Stimulated activated naive CD8-positive, alpha-beta T cell treated with anti-CD3 and anti-CD28 coated beads, Interleukin-15, amount 100 ng/mL, for 72 hours (primary cell): ENCODE measurements at regions not wholly inside any gene's neighbourhood (a gene's known extent, or its start where the extent isn't known, plus 50 kb on each side); places are given as distances from the start of the nearest gene placed in this dataset.
"Not testable (repeated sequence)": the region's sequence is repeated elsewhere in the genome, so short reads cannot be mapped to it uniquely, and the experiment has no call there.

Experiments
- ATAC-seq: fragments of 150-1000 bp; cut with Tn5 transposase; 2 replicates; pipeline ENCODE4 v1.10.0; 2021; ENCODE audit warnings: mild to moderate bottlenecking, moderate library complexity
- DNase-seq, 2 donors: peaks; one replicate each; pipeline ENCODE4 v3.0.0; 2021 to 2022
- H3K27ac Mint-ChIP-seq, 2 donors: one replicate each; pipeline ENCODE4 v1.8.0; 2022; ENCODE audit warnings: mild to moderate bottlenecking in 2 of 2, mixed read lengths in 2 of 2, moderate library complexity in 2 of 2
- H3K27me3 Mint-ChIP-seq: one replicate; pipeline ENCODE4 v1.8.0; 2022; ENCODE audit warnings: mixed read lengths
- H3K4me1 Mint-ChIP-seq: one replicate; pipeline ENCODE4 v1.8.0; 2022; ENCODE audit warnings: mild to moderate bottlenecking, mixed read lengths
- H3K4me3 Mint-ChIP-seq, 2 donors: one replicate each; pipeline ENCODE4 v1.8.0; 2022; ENCODE audit warnings: mild to moderate bottlenecking in 2 of 2, mixed read lengths in 2 of 2, moderate library complexity in 1 of 2
- H3K9me3 Mint-ChIP-seq, 2 donors: one replicate each; pipeline ENCODE4 v1.8.0; 2022; ENCODE audit warnings: mixed read lengths in 2 of 2

- no peaks in the 10 kb centered on the region for H3K9me3 Mint-ChIP-seq
- no peak for ATAC-seq
- no peak for DNase-seq
These were observed 309.0 kb upstream of the MEIS1 start for GRCh38 chr2:66125951-66126350.

DNA sequence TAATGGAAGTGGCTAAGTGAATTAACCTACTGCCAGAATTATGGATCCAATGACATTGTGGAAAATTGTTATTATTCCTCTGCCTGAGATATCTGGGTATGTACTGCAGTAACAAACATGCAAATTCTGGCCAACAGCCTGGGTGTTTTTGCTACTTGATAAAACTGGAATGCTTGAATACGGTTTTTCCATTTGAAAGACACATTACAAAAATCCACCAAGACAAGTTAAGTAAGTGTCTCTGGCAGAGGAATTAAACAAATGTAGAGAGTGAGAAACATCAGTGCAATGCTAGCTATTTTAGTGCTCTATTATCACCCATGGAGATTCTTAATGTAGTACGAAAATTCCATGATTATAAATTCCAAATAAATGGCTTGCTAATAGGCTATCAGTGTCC lies 312.4 kb upstream of the MEIS1 start:
- ATAC-seq = no peak
- peaks cover 0 to 4% of the 10 kb centered on the region in 2 donors for H3K9me3 Mint-ChIP-seq
- DNase-seq = no peak
- no peaks in the 10 kb centered on the region for H3K4me1 Mint-ChIP-seq
- no peak overlapping the region for H3K4me3 Mint-ChIP-seq
- H3K27ac Mint-ChIP-seq = no peak overlapping the region
- H3K27me3 Mint-ChIP-seq = no peaks in the 10 kb centered on the region

More at GRCh38 chr2:66125951-66126350, 309.0 kb upstream of the MEIS1 start:
- H3K4me1 Mint-ChIP-seq = no peaks in the 10 kb centered on the region
- H3K27ac Mint-ChIP-seq = no peak overlapping the region
- no peaks in the 10 kb centered on the region for H3K27me3 Mint-ChIP-seq
- no peak overlapping the region for H3K4me3 Mint-ChIP-seq

DNA sequence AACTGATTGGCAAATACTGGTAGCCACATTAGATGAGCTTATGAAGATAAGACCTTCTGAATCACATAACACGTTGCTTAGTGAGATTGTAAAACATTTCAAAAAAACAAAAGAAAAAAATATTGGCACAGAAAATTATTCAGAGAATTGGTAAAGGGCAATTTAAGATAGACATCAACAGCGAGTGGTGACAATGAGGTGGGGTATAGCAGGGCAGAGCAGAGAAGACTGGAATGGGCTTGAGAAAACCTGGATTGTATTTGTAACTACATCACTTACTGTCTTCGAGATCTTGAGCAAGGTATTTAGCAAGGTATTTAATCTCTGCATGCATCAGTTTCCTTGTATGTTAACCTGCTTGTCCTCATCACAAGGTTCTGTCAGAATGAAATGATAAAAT lies 313.0 kb upstream of the MEIS1 start:
- Mint-ChIP-seq H3K4me1 (no peaks in the 10 kb centered on the region), H3K27ac (no peak overlapping the region), H3K4me3 (no peak overlapping the region), H3K27me3 (no peaks in the 10 kb centered on the region), H3K9me3 (peaks cover 0 to 4% of the 10 kb centered on the region in 2 donors)
- ATAC-seq (no peak), DNase-seq (no peak)

- Mint-ChIP-seq H3K27ac (no peak overlapping the region), H3K9me3 (peaks cover under 1 to 9% of the 10 kb centered on the region in 2 donors), H3K27me3 (no peaks in the 10 kb centered on the region), H3K4me3 (no peak overlapping the region), H3K4me1 (no peaks in the 10 kb centered on the region)
- DNase-seq (no peak), ATAC-seq (no peak)
These were observed 320.8 kb upstream of the MEIS1 start for GRCh38 chr2:66113988-66114625.

DNA sequence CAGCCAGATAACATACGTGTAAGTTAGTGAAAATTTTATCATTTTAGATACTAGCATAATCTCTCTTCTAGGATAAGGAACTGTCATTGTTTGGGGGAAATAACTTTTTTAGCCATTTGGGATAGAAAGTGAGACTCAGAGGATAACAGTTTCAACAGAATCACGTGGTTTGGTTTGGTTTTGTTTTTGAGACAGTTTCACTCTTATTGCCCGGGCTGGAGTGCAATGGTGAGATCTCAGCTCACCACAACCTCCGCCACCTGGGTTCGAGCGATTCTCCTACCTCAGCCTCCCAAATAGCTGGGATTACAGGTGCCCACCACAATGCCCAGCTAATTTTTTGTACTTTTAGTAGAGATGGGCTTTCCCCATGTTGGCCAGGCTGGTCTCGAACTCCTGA lies 323.2 kb upstream of the MEIS1 start:
- H3K9me3 Mint-ChIP-seq = peaks cover 11 to 14% of the 10 kb centered on the region in 2 donors
- H3K4me3 Mint-ChIP-seq = no peak overlapping the region
- H3K4me1 Mint-ChIP-seq = no peaks in the 10 kb centered on the region
- ATAC-seq (no peak), DNase-seq (no peak)
- H3K27me3 Mint-ChIP-seq = no peaks in the 10 kb centered on the region
- no peak overlapping the region for H3K27ac Mint-ChIP-seq

GRCh38 chr2:66110608-66111007 lies 324.3 kb upstream of the MEIS1 start:
- no peak for ATAC-seq
- Mint-ChIP-seq H3K27ac (no peak overlapping the region), H3K4me3 (no peak overlapping the region), H3K9me3 (peaks cover 11 to 14% of the 10 kb centered on the region in 2 donors), H3K27me3 (no peaks in the 10 kb centered on the region), H3K4me1 (no peaks in the 10 kb centered on the region)
- DNase-seq = no peak

DNA sequence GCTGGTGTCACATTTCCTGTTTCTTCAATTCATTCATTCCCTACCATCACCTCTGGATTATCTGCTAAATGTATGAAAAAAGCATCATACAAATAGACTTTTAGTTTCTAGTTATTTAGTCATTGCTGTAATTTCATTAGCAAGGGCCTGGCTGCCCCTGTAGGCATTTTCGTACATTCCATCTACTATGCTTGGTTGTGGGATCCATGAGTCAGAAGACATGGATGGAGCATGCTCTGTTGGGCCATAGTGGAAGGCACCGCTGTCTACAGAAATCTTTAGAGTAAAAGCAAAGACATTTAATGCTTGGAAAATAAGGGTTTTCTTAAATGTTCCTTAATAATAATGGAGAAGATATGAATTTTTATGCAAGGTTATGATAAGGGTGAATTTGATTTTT lies 324.8 kb upstream of the MEIS1 start:
- Mint-ChIP-seq H3K27ac (no peak overlapping the region), H3K4me1 (no peaks in the 10 kb centered on the region), H3K9me3 (peaks cover 11 to 14% of the 10 kb centered on the region in 2 donors), H3K4me3 (no peak overlapping the region), H3K27me3 (no peaks in the 10 kb centered on the region)
- DNase-seq = no peak
- no peak for ATAC-seq

DNA sequence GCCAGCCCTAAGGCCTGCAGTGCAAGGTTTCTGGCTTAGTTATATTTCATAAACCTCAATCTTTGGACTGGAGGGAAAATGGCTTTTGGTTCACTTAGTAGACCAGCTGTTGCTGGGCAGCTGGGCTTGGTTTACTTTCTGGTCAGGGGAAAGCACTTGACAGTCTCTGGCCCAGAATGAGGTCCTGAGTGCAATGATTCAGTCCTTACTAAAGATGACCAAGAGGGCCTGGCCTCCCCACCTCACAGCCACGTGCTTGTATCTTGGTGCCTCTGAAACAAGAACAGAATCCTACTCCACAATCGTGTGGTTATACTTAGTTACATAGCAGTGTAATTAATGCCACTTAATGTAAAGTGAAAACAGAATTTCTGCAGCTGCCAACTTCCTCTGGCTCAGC lies 325.5 kb upstream of the MEIS1 start:
- no peaks in the 10 kb centered on the region for H3K4me1 Mint-ChIP-seq
- H3K4me3 Mint-ChIP-seq = no peak overlapping the region
- no peak for ATAC-seq
- H3K27ac Mint-ChIP-seq = no peak overlapping the region
- H3K27me3 Mint-ChIP-seq = no peaks in the 10 kb centered on the region
- H3K9me3 Mint-ChIP-seq = peaks cover 11 to 14% of the 10 kb centered on the region in 2 donors
- DNase-seq = no peak

DNA sequence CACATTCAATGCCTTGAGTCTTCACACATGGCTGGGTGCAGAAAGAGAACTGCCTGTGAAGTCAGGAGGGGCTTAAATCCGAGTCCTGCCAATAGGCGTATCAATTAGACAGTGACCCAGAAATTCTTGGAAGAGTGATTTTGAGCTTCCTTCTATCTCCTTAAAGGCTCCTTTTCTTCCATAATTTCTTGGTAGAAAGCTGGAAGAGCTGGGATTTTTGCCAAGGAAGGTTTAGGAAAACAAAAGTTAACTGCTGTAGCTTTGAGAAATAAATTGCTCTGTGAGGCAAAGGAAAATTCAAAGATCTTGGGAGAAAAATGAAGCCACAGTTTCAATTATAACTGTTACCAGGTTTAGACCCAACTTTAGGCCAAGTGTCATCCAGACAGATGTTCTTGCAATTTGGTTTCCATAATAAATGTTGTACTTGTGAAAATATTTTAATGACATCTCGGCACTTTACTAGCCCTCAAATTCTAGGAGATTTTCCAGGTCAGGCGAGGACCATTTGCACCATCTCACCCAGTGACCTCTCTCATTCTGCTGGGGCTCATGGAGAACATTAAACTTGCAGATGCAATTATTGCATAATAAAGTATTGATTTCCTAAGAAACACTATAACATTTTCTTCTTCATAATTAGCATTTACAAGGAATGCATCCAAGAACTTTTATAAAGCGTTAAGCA lies 329.7 kb upstream of the MEIS1 start:
- Mint-ChIP-seq H3K4me3 (no peak overlapping the region), H3K4me1 (no peaks in the 10 kb centered on the region), H3K27me3 (no peaks in the 10 kb centered on the region), H3K9me3 (peaks cover 6 to 14% of the 10 kb centered on the region in 2 donors), H3K27ac (no peak overlapping the region)
- ATAC-seq (no peak), DNase-seq (no peak)

GRCh38 chr2:66103581-66103980 lies 331.3 kb upstream of the MEIS1 start:
- Mint-ChIP-seq H3K27me3 (no peaks in the 10 kb centered on the region), H3K27ac (no peak overlapping the region), H3K9me3 (peaks cover 2 to 9% of the 10 kb centered on the region in 2 donors), H3K4me1 (no peaks in the 10 kb centered on the region), H3K4me3 (no peak overlapping the region)
- no peak for ATAC-seq
- no peak for DNase-seq

GRCh38 chr2:66101206-66101605 lies 333.7 kb upstream of the MEIS1 start:
- H3K27me3 Mint-ChIP-seq = no peaks in the 10 kb centered on the region
- H3K4me1 Mint-ChIP-seq = no peaks in the 10 kb centered on the region
- DNase-seq (no peak), ATAC-seq (no peak)
- H3K9me3 Mint-ChIP-seq = peaks cover 5 to 18% of the 10 kb centered on the region in 2 donors
- no peak overlapping the region for H3K4me3 Mint-ChIP-seq
- H3K27ac Mint-ChIP-seq = no peak overlapping the region

GRCh38 chr2:66095820-66096345 lies 339.0 kb upstream of the MEIS1 start:
- H3K27ac Mint-ChIP-seq = no peak overlapping the region
- no peak for DNase-seq
- H3K27me3 Mint-ChIP-seq = no peaks in the 10 kb centered on the region
- no peaks in the 10 kb centered on the region for H3K4me1 Mint-ChIP-seq
- H3K9me3 Mint-ChIP-seq = peaks cover 9 to 22% of the 10 kb centered on the region in 2 donors
- ATAC-seq = no peak
- H3K4me3 Mint-ChIP-seq = no peak overlapping the region

- H3K27ac Mint-ChIP-seq, DNase-seq, H3K27me3 Mint-ChIP-seq, ATAC-seq, H3K4me3 Mint-ChIP-seq, H3K4me1 Mint-ChIP-seq: not testable (repeated sequence)
- H3K9me3 Mint-ChIP-seq = peaks cover 14 to 30% of the 10 kb centered on the region in 2 donors
These were observed 340.2 kb upstream of the MEIS1 start for GRCh38 chr2:66094689-66095088.

- H3K9me3 Mint-ChIP-seq = peaks cover 19 to 40% of the 10 kb centered on the region in 2 donors
- H3K27ac Mint-ChIP-seq = no peak overlapping the region
- H3K4me1 Mint-ChIP-seq = no peaks in the 10 kb centered on the region
- DNase-seq (no peak), ATAC-seq (no peak)
- no peaks in the 10 kb centered on the region for H3K27me3 Mint-ChIP-seq
- no peak overlapping the region for H3K4me3 Mint-ChIP-seq
These were observed 341.6 kb upstream of the MEIS1 start for GRCh38 chr2:66093371-66093770.

DNA sequence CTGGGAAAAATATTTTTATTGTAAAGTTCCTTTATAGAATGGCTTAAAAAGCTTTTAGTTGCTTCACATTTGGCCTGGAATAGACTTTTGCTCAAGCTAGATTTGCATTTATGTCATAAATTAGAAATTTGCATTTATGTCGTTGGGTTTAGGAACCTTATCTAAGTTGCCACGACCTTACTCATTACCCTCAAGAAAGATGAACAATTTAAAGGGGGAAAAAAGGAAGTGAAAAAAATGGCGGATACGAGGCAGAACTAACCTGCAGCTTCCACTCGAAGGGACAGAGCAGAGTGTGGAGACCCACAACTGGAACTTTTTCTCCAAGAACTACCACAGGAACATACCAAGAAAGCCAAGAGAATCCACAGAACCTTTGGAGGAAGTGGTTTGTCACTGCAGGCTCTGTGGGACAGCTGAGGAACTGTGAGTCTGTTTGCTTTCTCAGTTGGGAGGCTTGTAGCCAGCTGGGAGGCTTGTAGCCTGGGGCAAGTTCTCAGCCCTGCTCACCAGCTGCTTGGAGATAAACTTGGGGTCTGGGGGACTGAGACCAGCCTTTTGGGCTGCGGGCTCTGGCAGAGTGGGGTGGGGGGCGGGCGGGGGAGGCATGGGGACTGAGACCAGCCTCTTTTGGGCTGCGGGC lies 349.9 kb upstream of the MEIS1 start:
- Mint-ChIP-seq H3K27ac (no peak overlapping the region), H3K4me3 (no peak overlapping the region), H3K4me1 (no peaks in the 10 kb centered on the region), H3K27me3 (no peaks in the 10 kb centered on the region), H3K9me3 (peaks cover 27 to 32% of the 10 kb centered on the region in 2 donors)
- no peak for ATAC-seq
- no peak for DNase-seq

DNA sequence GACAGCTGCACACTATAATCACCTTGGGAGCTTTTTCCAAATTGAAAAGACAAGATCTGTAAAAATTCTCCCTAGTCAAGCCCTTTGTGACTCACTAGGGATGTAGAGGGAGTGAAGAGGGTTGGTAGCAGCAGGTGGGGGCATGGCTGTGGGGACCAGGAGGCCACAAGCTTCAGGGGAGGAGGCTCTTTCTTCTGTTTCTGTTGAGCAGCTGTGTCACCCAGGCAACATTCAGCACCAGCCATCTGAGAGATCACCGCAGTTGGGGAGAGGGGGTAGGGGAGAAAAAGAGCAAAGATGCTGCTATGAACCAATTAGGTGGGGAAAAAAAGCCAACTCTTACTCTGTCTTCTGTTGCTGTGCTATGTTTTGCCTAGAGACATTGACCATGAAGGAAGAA lies 352.3 kb upstream of the MEIS1 start:
- peaks cover 13% of the 10 kb centered on the region in 2 donors for H3K9me3 Mint-ChIP-seq
- H3K27me3 Mint-ChIP-seq = no peaks in the 10 kb centered on the region

More for the DNA sequence above, 352.3 kb upstream of the MEIS1 start:
- ATAC-seq = no peak
- DNase-seq = no peak
- Mint-ChIP-seq H3K4me3 (no peak overlapping the region), H3K4me1 (no peaks in the 10 kb centered on the region), H3K27ac (no peak overlapping the region)
